A673 (cell line): ENCODE measurements at regions not wholly inside any gene's neighbourhood (a gene's known extent, or its start where the extent isn't known, plus 50 kb on each side); places are given as distances from the start of the nearest gene placed in this dataset.

ENCODE experiments used
- BruUV-seq: library from RNA; stranded (reverse); fragments of 400-500 nt; replicated peaks from 2 replicates; lab custom pipeline; 2021; lab: Mats Ljungman, UMichigan
- CTCF ChIA-PET: fragments of 300-600 bp; sonication (Branson Sonifier 250); formaldehyde crosslinking; loops from one replicate; lab custom pipeline; 2022; ENCODE audit warnings: antibody characterized with exemption; lab: Charles Lee
- POLR2A ChIA-PET: fragments of 300-600 bp; sonication (Branson Sonifier 250); formaldehyde crosslinking; loops from one replicate; lab custom pipeline; 2022; ENCODE audit warnings: antibody characterized with exemption; ENCODE audit not compliant: low non-redundant PET; lab: Charles Lee
- DNase-seq: peaks from one replicate; pipeline ENCODE4 v3.0.0-alpha.2; 2015; ENCODE audit warnings: low spot score
- H3K27ac ChIP-seq: fragments of 200-600 bp; sonication (generic); 2 replicates; pipeline ENCODE4 v1.5.1; 2016; ENCODE audit warnings: mixed run types, low read depth, mild to moderate bottlenecking, mixed read lengths, antibody characterized with exemption, low read length; ENCODE audit not compliant: poor library complexity, severe bottlenecking
- H3K27me3 ChIP-seq: fragments of 200-600 bp; sonication (generic); replicated peaks from 2 replicates; pipeline ENCODE4 v1.6.1; 2017; ENCODE audit warnings: mixed run types, low read depth, mild to moderate bottlenecking, mixed read lengths, antibody characterized with exemption, low read length; ENCODE audit not compliant: insufficient read depth, poor library complexity
- H3K36me3 ChIP-seq: fragments of 200-600 bp; sonication (generic); 2 replicates; pipeline ENCODE4 v1.6.1; 2016; ENCODE audit warnings: mixed run types, mild to moderate bottlenecking, mixed read lengths, antibody characterized with exemption, low read length; ENCODE audit not compliant: insufficient read depth, poor library complexity, severe bottlenecking
- H3K4me1 ChIP-seq: fragments of 200-600 bp; sonication (generic); 2 replicates; pipeline ENCODE4 v1.6.1; 2017; ENCODE audit warnings: mixed run types, mild to moderate bottlenecking, mixed read lengths, antibody characterized with exemption, low read length; ENCODE audit not compliant: insufficient read depth, poor library complexity, severe bottlenecking
- H3K4me3 ChIP-seq: fragments of 200-600 bp; sonication (generic); 2 replicates; pipeline ENCODE4 v1.5.1; 2016; ENCODE audit warnings: low read depth, mixed run types, mild to moderate bottlenecking, mixed read lengths, low read length; ENCODE audit not compliant: poor library complexity, severe bottlenecking
- H3K9me3 ChIP-seq: fragments of 200-600 bp; sonication (generic); 2 replicates; pipeline ENCODE4 v1.6.1; 2016; ENCODE audit warnings: mixed run types, low read depth, mild to moderate bottlenecking, mixed read lengths, antibody characterized with exemption, low read length; ENCODE audit not compliant: poor library complexity, severe bottlenecking
- EZH2 ChIP-seq: fragments of 200-600 bp; sonication (generic); IDR thresholded peaks from 2 replicates; pipeline ENCODE4 v1.6.1; 2017; ENCODE audit warnings: borderline replicate concordance, low read depth, mild to moderate bottlenecking, mixed read lengths, antibody characterized with exemption, low read length; ENCODE audit not compliant: poor library complexity, severe bottlenecking
- intact Hi-C: fragments of 100-400 bp; cut with micrococcal nuclease; formaldehyde crosslinking; loops from one replicate; pipeline ENCODE4 v1.10.0; 2022; ENCODE audit not compliant: unreplicated experiment
- TF ChIP-seq, protein P1 (sequence below): fragments of 300-800, 200-600 bp; sonication (generic); conservative IDR thresholded peaks from 2 replicates; pipeline ENCODE4 v1.5.1; 2017; ENCODE audit warnings: low read depth, mild to moderate bottlenecking, antibody characterized with exemption, low read length, moderate library complexity, mixed read lengths

DNA sequence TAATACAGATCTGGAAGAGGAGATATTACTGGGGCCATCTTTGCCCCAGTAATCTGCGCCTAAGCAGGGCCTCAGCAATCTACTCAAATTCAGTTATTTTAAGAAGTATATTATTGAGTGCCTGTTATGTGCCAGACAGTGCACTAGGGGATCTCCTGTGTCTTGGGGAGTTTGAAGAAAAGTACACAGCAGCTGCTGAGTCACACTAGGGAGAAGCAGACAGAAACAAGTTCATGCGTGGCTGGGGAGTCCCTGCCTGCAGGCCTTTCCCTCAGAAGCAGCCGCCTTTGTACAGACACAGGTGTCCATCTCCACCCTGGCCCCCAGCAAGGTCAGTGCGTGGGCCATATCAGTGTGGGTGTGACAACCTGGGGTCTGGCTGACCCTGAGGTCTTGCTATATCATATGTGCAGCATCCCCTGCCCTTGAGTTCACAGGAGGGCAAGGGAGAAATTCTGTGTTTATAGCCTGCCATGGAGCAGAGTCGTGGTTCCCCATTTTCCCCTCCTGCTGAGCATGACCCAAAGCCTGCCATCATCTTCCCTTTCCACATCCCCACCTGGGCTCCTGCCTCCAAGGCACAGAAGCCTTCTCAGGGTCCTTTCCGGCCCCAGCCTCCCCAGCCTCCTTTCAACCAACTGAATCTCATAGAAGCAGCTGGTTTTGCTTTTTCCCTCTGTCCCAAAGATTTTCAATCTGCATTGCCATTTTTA, 229.9 kb upstream of the SDK2 start:
- H3K27me3 ChIP-seq, result peaks cover 3% of the 10 kb centered on the region
- intact Hi-C loops, result no loop called here
- TF ChIP-seq, protein P1, sequence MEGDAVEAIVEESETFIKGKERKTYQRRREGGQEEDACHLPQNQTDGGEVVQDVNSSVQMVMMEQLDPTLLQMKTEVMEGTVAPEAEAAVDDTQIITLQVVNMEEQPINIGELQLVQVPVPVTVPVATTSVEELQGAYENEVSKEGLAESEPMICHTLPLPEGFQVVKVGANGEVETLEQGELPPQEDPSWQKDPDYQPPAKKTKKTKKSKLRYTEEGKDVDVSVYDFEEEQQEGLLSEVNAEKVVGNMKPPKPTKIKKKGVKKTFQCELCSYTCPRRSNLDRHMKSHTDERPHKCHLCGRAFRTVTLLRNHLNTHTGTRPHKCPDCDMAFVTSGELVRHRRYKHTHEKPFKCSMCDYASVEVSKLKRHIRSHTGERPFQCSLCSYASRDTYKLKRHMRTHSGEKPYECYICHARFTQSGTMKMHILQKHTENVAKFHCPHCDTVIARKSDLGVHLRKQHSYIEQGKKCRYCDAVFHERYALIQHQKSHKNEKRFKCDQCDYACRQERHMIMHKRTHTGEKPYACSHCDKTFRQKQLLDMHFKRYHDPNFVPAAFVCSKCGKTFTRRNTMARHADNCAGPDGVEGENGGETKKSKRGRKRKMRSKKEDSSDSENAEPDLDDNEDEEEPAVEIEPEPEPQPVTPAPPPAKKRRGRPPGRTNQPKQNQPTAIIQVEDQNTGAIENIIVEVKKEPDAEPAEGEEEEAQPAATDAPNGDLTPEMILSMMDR, result no peak
- TF ChIP-seq EZH2, result no peak
- no TSS peak for BruUV-seq
- H3K27ac ChIP-seq, result no peak overlapping the region
- no peaks in the 10 kb centered on the region for H3K9me3 ChIP-seq
- H3K4me3 ChIP-seq, result no peak overlapping the region
- POLR2A ChIA-PET, result no interaction called here
- no peaks in the 10 kb centered on the region for H3K36me3 ChIP-seq
- DNase-seq, result no peak
- no peaks in the 10 kb centered on the region for H3K4me1 ChIP-seq
- CTCF ChIA-PET, result no interaction called here

DNA sequence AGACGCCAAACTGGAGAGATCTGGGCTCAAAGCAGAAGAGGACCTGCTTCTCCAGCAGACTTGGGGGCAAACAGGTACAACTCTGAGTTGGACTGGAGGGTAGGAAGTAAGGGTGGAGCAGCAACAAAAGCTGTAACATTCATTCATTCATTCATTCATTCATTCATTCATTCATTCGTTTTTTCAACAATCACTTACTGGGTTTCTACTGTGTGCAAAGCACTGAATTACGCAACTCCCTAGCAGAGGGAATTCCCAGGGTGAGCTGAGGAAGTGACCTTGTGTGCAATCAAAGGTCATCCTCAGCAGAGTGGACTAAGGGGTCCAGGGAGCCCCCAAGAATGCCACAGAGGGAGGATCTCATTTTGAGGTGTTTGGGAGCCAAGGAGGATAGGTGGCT, 231.1 kb upstream of the SDK2 start:
- no peak for DNase-seq
- BruUV-seq, result no TSS peak
- TF ChIP-seq EZH2, result no peak
- TF ChIP-seq, protein P1, result no peak
- Histone ChIP-seq H3K27ac (no peak overlapping the region), H3K4me3 (no peak overlapping the region), H3K4me1 (no peaks in the 10 kb centered on the region), H3K36me3 (no peaks in the 10 kb centered on the region), H3K27me3 (peaks cover 3% of the 10 kb centered on the region), H3K9me3 (no peaks in the 10 kb centered on the region)
- intact Hi-C loops, result no loop called here
- CTCF ChIA-PET, result no interaction called here
- POLR2A ChIA-PET, result no interaction called here

DNA sequence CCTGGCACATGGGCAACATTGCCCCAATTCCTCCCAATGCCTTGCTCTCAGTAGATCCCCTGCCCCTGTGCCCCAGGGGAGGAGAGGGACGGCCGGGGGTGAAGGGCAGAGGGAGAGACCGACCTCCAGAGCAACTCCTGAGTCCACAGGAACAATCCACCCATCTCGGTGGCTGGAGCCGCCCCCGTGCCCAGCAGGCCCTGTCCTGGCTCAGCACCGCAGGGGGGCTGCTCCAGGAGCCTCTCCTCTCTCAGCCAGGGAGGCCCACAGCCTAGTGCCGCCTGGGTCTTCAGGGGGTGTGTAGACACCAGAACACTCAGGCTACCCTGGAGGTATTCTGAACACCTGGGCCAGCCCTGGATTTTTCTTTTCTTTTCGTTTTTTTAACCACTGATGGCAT, 233.7 kb upstream of the SDK2 start:
- ChIA-PET POLR2A (no interaction called here), CTCF (no interaction called here)
- H3K27me3 ChIP-seq, result no peaks in the 10 kb centered on the region
- H3K4me1 ChIP-seq, result no peaks in the 10 kb centered on the region
- DNase-seq, result no peak
- BruUV-seq, result no TSS peak
- H3K9me3 ChIP-seq, result no peaks in the 10 kb centered on the region
- TF ChIP-seq, protein P1, result no peak
- no peak for TF ChIP-seq EZH2
- no peaks in the 10 kb centered on the region for H3K36me3 ChIP-seq
- intact Hi-C loops, result no loop called here
- H3K4me3 ChIP-seq, result no peak overlapping the region
- no peak overlapping the region for H3K27ac ChIP-seq
